ENCODE measurements at regions not wholly inside any gene's neighbourhood (a gene's known extent, or its start where the extent isn't known, plus 50 kb on each side); places are given as distances from the start of the nearest gene placed in this dataset.

DNA sequence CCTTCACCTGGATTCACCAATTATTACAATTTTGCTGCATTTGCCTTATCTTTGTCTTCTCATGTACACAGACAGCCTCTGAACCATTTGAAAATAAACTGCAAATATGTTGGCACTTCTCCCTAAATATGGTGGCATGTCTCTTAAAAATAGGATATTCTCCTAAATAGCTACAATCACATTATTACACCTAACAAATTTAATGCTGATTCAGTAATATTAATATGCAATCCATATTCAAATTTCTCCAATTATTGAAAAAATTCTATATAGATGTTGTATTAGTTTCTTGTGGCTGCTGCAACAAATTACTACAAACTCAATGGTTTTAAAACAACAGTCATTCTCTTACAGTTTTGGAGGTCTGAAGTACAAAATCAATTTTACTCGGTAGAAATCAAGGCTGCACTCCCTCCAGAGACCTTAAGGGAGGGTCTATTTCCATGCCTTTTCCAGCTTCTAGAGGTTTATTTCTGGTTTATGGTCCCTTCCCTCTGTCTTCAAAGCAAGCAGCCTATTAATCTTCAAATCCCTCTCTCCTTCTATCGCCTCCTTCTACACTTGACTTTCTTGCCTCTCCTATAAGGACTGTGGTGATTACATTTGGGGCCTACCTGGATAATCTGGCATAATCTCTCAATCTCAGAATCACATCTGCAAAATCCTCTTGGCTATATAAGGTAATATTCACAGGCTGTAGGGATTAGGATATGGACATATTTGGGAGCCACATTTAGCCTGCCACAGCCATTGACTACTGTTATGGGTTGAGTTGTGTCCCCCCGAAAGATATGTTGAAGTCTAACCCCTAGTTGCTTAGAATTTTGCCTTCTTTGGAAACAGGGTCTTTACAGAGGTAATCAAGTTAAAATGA, 52.5 kb upstream of the BOLA1 start:
- Histone ChIP-seq H3K4me2 (ENCODE audit: low read length) (peak overlapping the region; percentile 81), H3K9me2 (replicated peaks; ENCODE audit: control insufficient read depth, low read length) (no peaks in the 10 kb centered on the region), H3K27me3 (ENCODE audit: control insufficient read depth, low read length) (no peaks in the 10 kb centered on the region), H3K9me3 (ENCODE audit: control insufficient read depth, insufficient read depth, low read length) (no peaks in the 10 kb centered on the region), H3K27ac (ENCODE audit: low read depth, low read length) (peak overlapping the region; percentile 82), H3K36me3 (ENCODE audit: control insufficient read depth, low read length) (peaks cover 47% of the 10 kb centered on the region), H3K79me2 (ENCODE audit: control insufficient read depth, low read length) (peaks cover 69% of the 10 kb centered on the region), H3K4me1 (ENCODE audit: control insufficient read depth, low read length) (peaks cover 52% of the 10 kb centered on the region), H3F3A (ENCODE audit: control insufficient read depth, insufficient read depth) (peaks cover 26% of the 10 kb centered on the region), H3K4me3 (ENCODE audit: low read length) (peak overlapping the region; percentile 38), H4K20me1 (ENCODE audit: control insufficient read depth, insufficient read depth, low read depth, low read length) (no peaks in the 10 kb centered on the region)
- no peak for TF ChIP-seq EZH2phosphoT487 (IDR thresholded peaks at IDR 0.05; ENCODE audit: borderline replicate concordance, low read length)
- TF ChIP-seq, protein P1, sequence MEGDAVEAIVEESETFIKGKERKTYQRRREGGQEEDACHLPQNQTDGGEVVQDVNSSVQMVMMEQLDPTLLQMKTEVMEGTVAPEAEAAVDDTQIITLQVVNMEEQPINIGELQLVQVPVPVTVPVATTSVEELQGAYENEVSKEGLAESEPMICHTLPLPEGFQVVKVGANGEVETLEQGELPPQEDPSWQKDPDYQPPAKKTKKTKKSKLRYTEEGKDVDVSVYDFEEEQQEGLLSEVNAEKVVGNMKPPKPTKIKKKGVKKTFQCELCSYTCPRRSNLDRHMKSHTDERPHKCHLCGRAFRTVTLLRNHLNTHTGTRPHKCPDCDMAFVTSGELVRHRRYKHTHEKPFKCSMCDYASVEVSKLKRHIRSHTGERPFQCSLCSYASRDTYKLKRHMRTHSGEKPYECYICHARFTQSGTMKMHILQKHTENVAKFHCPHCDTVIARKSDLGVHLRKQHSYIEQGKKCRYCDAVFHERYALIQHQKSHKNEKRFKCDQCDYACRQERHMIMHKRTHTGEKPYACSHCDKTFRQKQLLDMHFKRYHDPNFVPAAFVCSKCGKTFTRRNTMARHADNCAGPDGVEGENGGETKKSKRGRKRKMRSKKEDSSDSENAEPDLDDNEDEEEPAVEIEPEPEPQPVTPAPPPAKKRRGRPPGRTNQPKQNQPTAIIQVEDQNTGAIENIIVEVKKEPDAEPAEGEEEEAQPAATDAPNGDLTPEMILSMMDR (IDR thresholded peaks at IDR 0.05; ENCODE audit: low read depth, low read length, poor library complexity, severe bottlenecking): no peak

DNA sequence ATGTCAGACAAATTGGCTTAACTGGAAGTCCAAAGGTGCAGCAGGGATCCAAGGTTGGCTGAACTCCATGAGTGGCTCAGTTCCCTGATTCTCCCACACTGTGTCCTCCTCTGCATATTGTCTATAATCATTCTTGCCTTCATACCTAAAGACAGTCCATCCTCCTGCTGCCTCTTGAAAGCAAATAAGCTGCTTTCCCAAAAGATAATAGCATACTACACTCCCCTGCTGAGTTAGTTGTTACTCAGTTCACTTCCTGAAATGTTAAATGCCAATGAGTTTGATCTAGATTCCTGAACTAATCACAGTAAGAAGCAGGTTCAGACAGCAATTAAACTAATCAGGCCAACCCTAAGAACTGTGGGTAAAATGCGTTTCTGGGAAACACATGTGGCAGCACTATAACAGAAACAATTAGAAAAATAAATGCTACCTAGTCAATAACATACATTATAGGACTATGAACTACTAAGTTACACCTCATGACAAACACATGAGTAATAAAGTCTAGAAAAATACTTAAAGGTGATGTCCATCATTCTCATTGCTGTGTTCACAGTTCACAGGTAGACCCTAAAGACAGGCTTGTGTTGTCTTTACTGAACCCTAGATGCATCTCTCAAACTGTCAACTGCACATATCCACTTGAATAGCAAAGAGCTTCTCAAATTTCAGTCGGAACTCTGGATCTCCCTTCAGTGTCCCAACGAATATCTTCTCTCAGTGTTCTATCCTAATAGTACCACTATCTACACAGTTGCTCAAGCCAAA, 50.8 kb upstream of the BOLA1 start:
- no peaks in the 10 kb centered on the region for H4K20me1 ChIP-seq (ENCODE audit: control insufficient read depth, insufficient read depth, low read depth, low read length)
- peaks cover 44% of the 10 kb centered on the region for H3K36me3 ChIP-seq (ENCODE audit: control insufficient read depth, low read length)
- peak overlapping the region; percentile 82 for H3K27ac ChIP-seq (ENCODE audit: low read depth, low read length)
- H3K79me2 ChIP-seq (ENCODE audit: control insufficient read depth, low read length): peaks cover 66% of the 10 kb centered on the region
- H3K9me3 ChIP-seq (ENCODE audit: control insufficient read depth, insufficient read depth, low read length): no peaks in the 10 kb centered on the region
- H3F3A ChIP-seq (ENCODE audit: control insufficient read depth, insufficient read depth): peaks cover 24% of the 10 kb centered on the region
- H3K27me3 ChIP-seq (ENCODE audit: control insufficient read depth, low read length): no peaks in the 10 kb centered on the region
- no peaks in the 10 kb centered on the region for H3K9me2 ChIP-seq (replicated peaks; ENCODE audit: control insufficient read depth, low read length)
- H3K4me3 ChIP-seq (ENCODE audit: low read length): peak overlapping the region; percentile 84
- no peak for TF ChIP-seq EZH2phosphoT487 (IDR thresholded peaks at IDR 0.05; ENCODE audit: borderline replicate concordance, low read length)
- TF ChIP-seq, protein P1 (IDR thresholded peaks at IDR 0.05; ENCODE audit: low read depth, low read length, poor library complexity, severe bottlenecking): no peak
- peaks cover 52% of the 10 kb centered on the region for H3K4me1 ChIP-seq (ENCODE audit: control insufficient read depth, low read length)
- H3K4me2 ChIP-seq (ENCODE audit: low read length): peak overlapping the region; percentile 81

DNA sequence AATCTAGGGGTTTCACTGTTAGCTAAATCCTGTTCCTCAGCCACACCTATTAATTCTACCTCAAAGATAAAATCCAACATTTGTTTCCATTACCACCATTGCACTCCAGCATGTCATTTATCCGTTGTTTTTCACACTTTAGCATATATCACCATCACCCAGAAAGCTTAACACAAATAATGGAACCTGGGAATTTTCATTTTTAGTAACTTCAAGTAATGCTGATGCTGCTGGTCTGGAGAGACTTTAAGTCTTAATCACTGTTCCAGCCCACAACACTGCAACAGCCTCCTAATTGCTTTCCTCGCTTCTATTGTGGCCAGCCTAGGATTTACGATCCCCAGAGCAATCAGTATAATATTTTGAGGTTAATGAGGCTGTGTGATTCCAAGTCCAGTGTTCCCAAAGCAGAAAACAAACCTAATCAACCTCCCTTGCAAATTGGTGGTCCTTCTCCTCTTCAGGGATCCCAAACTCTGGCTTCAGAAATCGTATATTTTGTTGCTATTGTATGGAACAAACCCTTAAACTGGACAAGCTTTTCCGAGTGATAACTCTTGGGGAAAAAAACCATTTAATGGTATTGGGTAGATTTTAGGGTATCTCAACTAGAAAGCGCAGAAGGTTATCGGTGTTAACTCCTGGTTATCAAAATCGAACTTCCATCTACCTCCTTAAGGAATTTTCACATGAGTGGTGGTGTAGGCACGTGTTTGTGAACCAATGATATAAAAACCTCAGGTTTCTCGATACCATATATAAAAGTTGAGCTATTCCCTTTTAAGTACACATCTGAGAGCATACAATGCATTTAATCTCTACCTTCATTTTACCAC, 50.0 kb upstream of the BOLA1 start:
- Histone ChIP-seq H3K79me2 (ENCODE audit: control insufficient read depth, low read length) (peaks cover 58% of the 10 kb centered on the region), H3K4me1 (ENCODE audit: control insufficient read depth, low read length) (peaks cover 52% of the 10 kb centered on the region), H3K9me2 (replicated peaks; ENCODE audit: control insufficient read depth, low read length) (no peaks in the 10 kb centered on the region), H4K20me1 (ENCODE audit: control insufficient read depth, insufficient read depth, low read depth, low read length) (no peaks in the 10 kb centered on the region), H3K4me3 (ENCODE audit: low read length) (peak overlapping the region; percentile 84), H3K9me3 (ENCODE audit: control insufficient read depth, insufficient read depth, low read length) (no peaks in the 10 kb centered on the region), H3K27ac (ENCODE audit: low read depth, low read length) (peak overlapping the region; percentile 82), H3K4me2 (ENCODE audit: low read length) (peak overlapping the region; percentile 81), H3K27me3 (ENCODE audit: control insufficient read depth, low read length) (no peaks in the 10 kb centered on the region), H3F3A (ENCODE audit: control insufficient read depth, insufficient read depth) (peaks cover 18% of the 10 kb centered on the region), H3K36me3 (ENCODE audit: control insufficient read depth, low read length) (peaks cover 41% of the 10 kb centered on the region)
- TF ChIP-seq, protein P1 (IDR thresholded peaks at IDR 0.05; ENCODE audit: low read depth, low read length, poor library complexity, severe bottlenecking): no peak
- no peak for TF ChIP-seq EZH2phosphoT487 (IDR thresholded peaks at IDR 0.05; ENCODE audit: borderline replicate concordance, low read length)

Measured in DOHH2 (cell line).